Adrenal gland (tissue), 5 donors: ENCODE measurements at regions not wholly inside any gene's neighbourhood (a gene's known extent, or its start where the extent isn't known, plus 50 kb on each side); places are given as distances from the start of the nearest gene placed in this dataset.

Experiments
- POLR2A ChIP-seq, 2 donors: fragments of 450-650 bp; IDR thresholded peaks; one replicate each; pipeline ENCODE4 v1.6.1; 2017; ENCODE audit warnings: antibody characterized with exemption in 2 of 2, mild to moderate bottlenecking in 2 of 2, moderate library complexity in 1 of 2
- TF ChIP-seq, protein P1 (sequence below), 6 experiments: fragments of 450-650 bp in 4 of 6; fragments of 200-600 bp in 2 of 6; sonication (generic) in 1 of 6; IDR thresholded peaks; 1 replicate in 5 of 6; 2 replicates in 1 of 6; pipeline versions ENCODE4 v1.5.1 to v1.8.0; 2016 to 2021; ENCODE audit warnings: antibody characterized with exemption in 6 of 6, mild to moderate bottlenecking in 2 of 6, moderate library complexity in 1 of 6
- donor health status: DM: no; HTN: no; CAD: no.

DNA sequence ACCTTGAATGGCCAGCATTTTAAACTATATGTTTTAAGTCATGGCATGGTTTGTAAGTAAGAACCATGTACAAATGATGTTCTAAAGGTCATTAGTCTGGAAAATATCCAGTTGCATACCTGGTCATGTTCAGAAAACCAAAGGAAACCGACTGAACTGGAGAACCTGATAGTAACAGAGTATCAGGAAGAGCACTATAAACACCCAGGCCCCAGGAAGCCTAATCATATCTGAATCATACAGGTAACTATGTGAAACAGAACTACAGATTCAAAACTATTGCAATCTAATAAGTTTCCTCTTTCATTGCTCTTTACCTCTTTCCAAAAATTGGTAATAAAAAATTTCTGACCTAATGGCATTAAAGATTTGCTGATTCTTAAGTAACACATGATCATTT is 500.3 kb downstream of the ARHGEF28 start:
- TF ChIP-seq, protein P1, sequence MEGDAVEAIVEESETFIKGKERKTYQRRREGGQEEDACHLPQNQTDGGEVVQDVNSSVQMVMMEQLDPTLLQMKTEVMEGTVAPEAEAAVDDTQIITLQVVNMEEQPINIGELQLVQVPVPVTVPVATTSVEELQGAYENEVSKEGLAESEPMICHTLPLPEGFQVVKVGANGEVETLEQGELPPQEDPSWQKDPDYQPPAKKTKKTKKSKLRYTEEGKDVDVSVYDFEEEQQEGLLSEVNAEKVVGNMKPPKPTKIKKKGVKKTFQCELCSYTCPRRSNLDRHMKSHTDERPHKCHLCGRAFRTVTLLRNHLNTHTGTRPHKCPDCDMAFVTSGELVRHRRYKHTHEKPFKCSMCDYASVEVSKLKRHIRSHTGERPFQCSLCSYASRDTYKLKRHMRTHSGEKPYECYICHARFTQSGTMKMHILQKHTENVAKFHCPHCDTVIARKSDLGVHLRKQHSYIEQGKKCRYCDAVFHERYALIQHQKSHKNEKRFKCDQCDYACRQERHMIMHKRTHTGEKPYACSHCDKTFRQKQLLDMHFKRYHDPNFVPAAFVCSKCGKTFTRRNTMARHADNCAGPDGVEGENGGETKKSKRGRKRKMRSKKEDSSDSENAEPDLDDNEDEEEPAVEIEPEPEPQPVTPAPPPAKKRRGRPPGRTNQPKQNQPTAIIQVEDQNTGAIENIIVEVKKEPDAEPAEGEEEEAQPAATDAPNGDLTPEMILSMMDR (IDR thresholded peaks at IDR 0.05), result no peak
- TF ChIP-seq POLR2A (IDR thresholded peaks at IDR 0.05), result no peak
